H1 (cell line): ENCODE measurements at regions not wholly inside any gene's neighbourhood (a gene's known extent, or its start where the extent isn't known, plus 50 kb on each side); places are given as distances from the start of the nearest gene placed in this dataset.

Source experiments
- CTCF ChIA-PET: fragments of 300-600 bp; sonication (Branson Sonifier 250); formaldehyde crosslinking; loops from one replicate; lab custom pipeline; 2021; ENCODE audit not compliant: partially characterized antibody; lab: Charles Lee
- POLR2A ChIA-PET: fragments of 300-600 bp; sonication (Branson Sonifier 250); formaldehyde crosslinking; loops from one replicate; lab custom pipeline; 2021; ENCODE audit warnings: inconsistent platforms; ENCODE audit not compliant: partially characterized antibody; lab: Charles Lee
- DNase-seq, 2 experiments: peaks; one replicate each; pipeline versions ENCODE4 v3.0.0 to v3.0.0-alpha.2; 2010 to 2022; ENCODE audit warnings: low spot score in 2 of 2, low read depth in 1 of 2, mixed read lengths in 1 of 2
- FAIRE-seq: peaks from 2 replicates; lab custom pipeline; 2011; peaks lifted over from hg19 to GRCh38; lab: Jason Lieb, UNC
- H2AFZ ChIP-seq: 2 replicates; pipeline ENCODE4 v1.8.1; 2012; ENCODE audit warnings: low read length, inconsistent platforms
- H2AK5ac ChIP-seq: 2 replicates; pipeline ENCODE4 v1.6.1; 2013; ENCODE audit warnings: low read depth, low read length
- H2BK120ac ChIP-seq: replicated peaks from 2 replicates; pipeline ENCODE3; 2013; ENCODE audit warnings: low read depth, low read length, inconsistent platforms
- H2BK12ac ChIP-seq: 2 replicates; pipeline ENCODE4 v1.6.1; 2013; ENCODE audit warnings: low read depth, low read length
- H2BK15ac ChIP-seq: 2 replicates; pipeline ENCODE4 v1.6.1; 2013; ENCODE audit warnings: low read length
- H2BK20ac ChIP-seq: 2 replicates; pipeline ENCODE4 v1.6.1; 2013; ENCODE audit warnings: low read length
- H2BK5ac ChIP-seq: 2 replicates; pipeline ENCODE4 v1.6.1; 2013; ENCODE audit warnings: low read depth, low read length
- H3K14ac ChIP-seq: 2 replicates; pipeline ENCODE4 v1.6.1; 2013; ENCODE audit warnings: inconsistent platforms; ENCODE audit not compliant: insufficient read length
- H3K18ac ChIP-seq: 2 replicates; pipeline ENCODE4 v1.6.1; 2013; ENCODE audit warnings: low read length; ENCODE audit errors: extremely low read depth
- H3K23ac ChIP-seq: 2 replicates; pipeline ENCODE4 v1.6.1; 2013; ENCODE audit warnings: inconsistent platforms; ENCODE audit not compliant: insufficient read length
- H3K23me2 ChIP-seq: 2 replicates; pipeline ENCODE4 v1.6.1; 2013; ENCODE audit warnings: low read depth, low read length
- H3K27ac ChIP-seq: 2 replicates; pipeline ENCODE4 v1.6.1; 2011; ENCODE audit warnings: low read depth, low read length, inconsistent platforms
- H3K27me3 ChIP-seq, 4 experiments: replicated peaks in 1 of 4; 1 replicate in 1 of 4; 2 replicates in 3 of 4; pipeline versions ENCODE4 v1.6.1 to v1.8.1; 2011 to 2013; ENCODE audit warnings: low read length in 3 of 4, mild to moderate bottlenecking in 3 of 4, inconsistent platforms in 2 of 4, mixed read lengths in 2 of 4, moderate library complexity in 1 of 4; ENCODE audit not compliant: control insufficient read depth in 3 of 4, insufficient read depth in 3 of 4; ENCODE audit errors: extremely low read depth in 1 of 4
- H3K36me3 ChIP-seq, 4 experiments: 2 replicates each; pipeline versions ENCODE4 v1.6.1 to v1.8.1; 2011 to 2013; ENCODE audit warnings: mild to moderate bottlenecking in 4 of 4, low read length in 3 of 4, moderate library complexity in 2 of 4, control low read depth in 1 of 4, inconsistent platforms in 1 of 4; ENCODE audit not compliant: insufficient read depth in 4 of 4, control insufficient read depth in 2 of 4
- H3K4ac ChIP-seq: replicated peaks from 2 replicates; pipeline ENCODE3; 2013; ENCODE audit warnings: low read length, low read depth, mixed read lengths, inconsistent platforms; ENCODE audit not compliant: insufficient read length
- H3K4me1 ChIP-seq, 4 experiments: replicated peaks in 1 of 4; 1 replicate in 1 of 4; 2 replicates in 3 of 4; pipeline versions ENCODE4 v1.6.1 to v1.8.1; 2011 to 2013; ENCODE audit warnings: low read length in 3 of 4, inconsistent platforms in 2 of 4, mixed read lengths in 1 of 4; ENCODE audit not compliant: insufficient read depth in 4 of 4, control insufficient read depth in 3 of 4
- H3K4me2 ChIP-seq, 2 experiments: 2 replicates each; pipeline versions ENCODE4 v1.6.1 to v1.8.1; 2011 to 2013; ENCODE audit warnings: low read depth in 2 of 2, low read length in 2 of 2, control low read depth in 1 of 2, inconsistent platforms in 1 of 2, mild to moderate bottlenecking in 1 of 2; ENCODE audit not compliant: insufficient read depth in 1 of 2
- H3K4me3 ChIP-seq, 4 experiments: fragments of 200-600, 300-600 bp in 1 of 4; sonication (generic), shearing (Covaris generic), sonication (Bioruptor Twin) in 1 of 4; 2 replicates each; pipeline versions ENCODE4 v1.5.1 to v1.8.1; 2011 to 2016; ENCODE audit warnings: low read length in 4 of 4, low read depth in 3 of 4, control low read depth in 2 of 4, inconsistent platforms in 2 of 4, mild to moderate bottlenecking in 2 of 4, mixed read lengths in 1 of 4, moderate library complexity in 1 of 4; ENCODE audit not compliant: insufficient read depth in 2 of 4; ENCODE audit errors: extremely low read depth in 1 of 4
- H3K56ac ChIP-seq: replicated peaks from 2 replicates; pipeline ENCODE3; 2013; ENCODE audit warnings: low read depth, mild to moderate bottlenecking, mixed read lengths, low read length, inconsistent platforms; ENCODE audit not compliant: insufficient read length
- H3K79me1 ChIP-seq: 2 replicates; pipeline ENCODE4 v1.6.1; 2013; ENCODE audit warnings: low read depth, low read length, control low read depth
- H3K79me2 ChIP-seq, 2 experiments: 2 replicates each; pipeline versions ENCODE4 v1.6.1 to v1.8.1; 2012 to 2013; ENCODE audit warnings: low read length in 2 of 2, mild to moderate bottlenecking in 2 of 2, inconsistent platforms in 1 of 2; ENCODE audit not compliant: insufficient read depth in 2 of 2, control insufficient read depth in 1 of 2
- H3K9ac ChIP-seq, 4 experiments: replicated peaks in 1 of 4; 1 replicate in 1 of 4; 2 replicates in 3 of 4; pipeline versions ENCODE4 v1.6.1 to v1.8.1; 2011 to 2013; ENCODE audit warnings: low read depth in 3 of 4, low read length in 3 of 4, control low read depth in 2 of 4, mild to moderate bottlenecking in 2 of 4, moderate library complexity in 2 of 4, inconsistent platforms in 1 of 4; ENCODE audit errors: extremely low read depth in 1 of 4
- H3K9me3 ChIP-seq, 2 experiments: 2 replicates each; pipeline versions ENCODE4 v1.6.1 to v1.8.1; 2012 to 2013; ENCODE audit warnings: mild to moderate bottlenecking in 2 of 2, moderate library complexity in 2 of 2, control low read depth in 1 of 2, inconsistent platforms in 1 of 2, low read depth in 1 of 2, low read length in 1 of 2, mixed read lengths in 1 of 2; ENCODE audit not compliant: insufficient read depth in 2 of 2
- H4K20me1 ChIP-seq, 2 experiments: replicated peaks in 1 of 2; 2 replicates each; pipeline versions ENCODE3 to v1.8.1; 2011 to 2013; ENCODE audit warnings: inconsistent platforms in 2 of 2, low read length in 2 of 2, mild to moderate bottlenecking in 1 of 2; ENCODE audit not compliant: insufficient read depth in 2 of 2, control insufficient read depth in 1 of 2
- H4K5ac ChIP-seq: 2 replicates; pipeline ENCODE4 v1.6.1; 2013; ENCODE audit warnings: low read length, low read depth, mixed read lengths, inconsistent platforms; ENCODE audit not compliant: insufficient read length
- H4K8ac ChIP-seq: 2 replicates; pipeline ENCODE4 v1.8.0; 2013; ENCODE audit warnings: mild to moderate bottlenecking, moderate library complexity, low read length, inconsistent platforms; ENCODE audit not compliant: insufficient read depth; ENCODE audit errors: extremely low read depth
- H4K91ac ChIP-seq: replicated peaks from 2 replicates; pipeline ENCODE3; 2013; ENCODE audit warnings: low read length, mixed read lengths, inconsistent platforms; ENCODE audit not compliant: insufficient read length
- ATF2 ChIP-seq: IDR thresholded peaks from 2 replicates; pipeline ENCODE4 v1.6.1; 2012; ENCODE audit warnings: low read length, inconsistent platforms
- BCL11A ChIP-seq, 2 experiments: IDR thresholded peaks; one replicate each; pipeline ENCODE4 v1.6.1; 2011; ENCODE audit warnings: low read depth in 2 of 2, low read length in 2 of 2, mild to moderate bottlenecking in 2 of 2
- SP2 ChIP-seq: IDR thresholded peaks from 2 replicates; pipeline ENCODE4 v1.6.1; 2012; ENCODE audit warnings: mild to moderate bottlenecking, low read length, inconsistent platforms
- WGBS, 2 experiments: shearing (Covaris generic) in 1 of 2; methylation state at CpG; one replicate each; pipeline versions ENCODE4 v1.1.6 to v1.1.7; 2013 to 2015; ENCODE audit warnings: low lambda C conversion rate in 2 of 2, mixed read lengths in 2 of 2, inconsistent platforms in 1 of 2, low coverage in 1 of 2, missing lambda C conversion rate in 1 of 2; ENCODE audit not compliant: insufficient replicate concordance in 2 of 2, insufficient coverage in 1 of 2, insufficient read length in 1 of 2; ENCODE audit errors: extremely low coverage in 1 of 2, missing lambda C conversion rate in 1 of 2; 5-methylcytosine and 5-hydroxymethylcytosine counted together

DNA sequence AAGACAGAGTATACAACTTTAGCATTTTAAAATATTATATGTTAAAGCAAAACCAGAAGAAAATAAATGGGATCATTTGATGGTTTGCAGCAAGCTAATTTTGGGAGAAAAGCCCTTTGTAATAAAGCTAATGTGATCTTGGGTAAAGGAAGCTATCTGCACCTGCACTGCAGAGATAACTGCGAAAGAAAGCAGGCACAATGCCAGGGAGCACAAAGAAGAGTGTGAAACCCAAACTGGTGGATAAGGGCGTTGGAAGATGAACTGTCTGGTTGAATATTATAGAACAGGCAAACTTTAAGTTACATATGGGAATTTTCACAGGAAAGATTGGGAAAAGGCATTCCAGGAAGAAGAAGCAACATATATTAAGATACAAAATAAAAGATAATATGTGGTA lies 179.2 kb upstream of the KHDRBS2 start:
- H3K4ac ChIP-seq = no peak overlapping the region
- H2BK120ac ChIP-seq = no peak overlapping the region
- no peak overlapping the region for H4K5ac ChIP-seq
- no peaks in the 10 kb centered on the region for H3K9me3 ChIP-seq
- no peak overlapping the region for H4K91ac ChIP-seq
- H3K4me2 ChIP-seq = no peak overlapping the region
- H3K23me2 ChIP-seq = no peaks in the 10 kb centered on the region
- no peak overlapping the region for H3K56ac ChIP-seq
- no peaks in the 10 kb centered on the region for H3K27me3 ChIP-seq
- no peak overlapping the region for H2AFZ ChIP-seq
- H4K20me1 ChIP-seq = no peaks in the 10 kb centered on the region
- no peak overlapping the region for H2BK15ac ChIP-seq
- H2BK5ac ChIP-seq = no peak overlapping the region
- POLR2A ChIA-PET = interaction anchor here (0.6 kb wide), 1 partner anchor 18 kb away, joined by 3 read pairs; no protein-coding TSS in a partner anchor
- FAIRE-seq = no peak
- no peaks in the 10 kb centered on the region for H3K79me2 ChIP-seq
- no peak for DNase-seq
- no peak for TF ChIP-seq SP2
- no peak for TF ChIP-seq BCL11A (IDR thresholded peaks at IDR 0.05; ENCODE audit: low read depth in 2 of 2, low read length in 2 of 2)
- TF ChIP-seq ATF2 = no peak
- no peak overlapping the region for H2AK5ac ChIP-seq
- no peaks in the 10 kb centered on the region for H3K36me3 ChIP-seq
- no peak overlapping the region for H3K14ac ChIP-seq
- H3K18ac ChIP-seq = no peak overlapping the region
- H2BK20ac ChIP-seq = no peak overlapping the region
- 85% methylated on average over 2 of the region's 2 CpGs; no CpG with 5 or more reads in 1 of the 2 experiments for WGBS, 2 experiments
- H2BK12ac ChIP-seq = no peak overlapping the region
- H3K9ac ChIP-seq = no peak overlapping the region
- no peaks in the 10 kb centered on the region for H3K79me1 ChIP-seq
- CTCF ChIA-PET = no interaction called here
- no peak overlapping the region for H3K4me3 ChIP-seq
- H3K23ac ChIP-seq = no peak overlapping the region
- no peak overlapping the region for H3K27ac ChIP-seq
- H3K4me1 ChIP-seq = no peaks in the 10 kb centered on the region
- H4K8ac ChIP-seq = no peak overlapping the region
